ENCODE measurements at regions not wholly inside any gene's neighbourhood (a gene's known extent, or its start where the extent isn't known, plus 50 kb on each side); places are given as distances from the start of the nearest gene placed in this dataset.
"Not testable (repeated sequence)": the region's sequence is repeated elsewhere in the genome, so short reads cannot be mapped to it uniquely, and the experiment has no call there.

- no peak for DNase-seq (ENCODE audit: low read depth in 2 of 2)
Measured at GRCh38 chr2:239819974-239820555, 205.1 kb downstream of the NDUFA10 start.

DNA sequence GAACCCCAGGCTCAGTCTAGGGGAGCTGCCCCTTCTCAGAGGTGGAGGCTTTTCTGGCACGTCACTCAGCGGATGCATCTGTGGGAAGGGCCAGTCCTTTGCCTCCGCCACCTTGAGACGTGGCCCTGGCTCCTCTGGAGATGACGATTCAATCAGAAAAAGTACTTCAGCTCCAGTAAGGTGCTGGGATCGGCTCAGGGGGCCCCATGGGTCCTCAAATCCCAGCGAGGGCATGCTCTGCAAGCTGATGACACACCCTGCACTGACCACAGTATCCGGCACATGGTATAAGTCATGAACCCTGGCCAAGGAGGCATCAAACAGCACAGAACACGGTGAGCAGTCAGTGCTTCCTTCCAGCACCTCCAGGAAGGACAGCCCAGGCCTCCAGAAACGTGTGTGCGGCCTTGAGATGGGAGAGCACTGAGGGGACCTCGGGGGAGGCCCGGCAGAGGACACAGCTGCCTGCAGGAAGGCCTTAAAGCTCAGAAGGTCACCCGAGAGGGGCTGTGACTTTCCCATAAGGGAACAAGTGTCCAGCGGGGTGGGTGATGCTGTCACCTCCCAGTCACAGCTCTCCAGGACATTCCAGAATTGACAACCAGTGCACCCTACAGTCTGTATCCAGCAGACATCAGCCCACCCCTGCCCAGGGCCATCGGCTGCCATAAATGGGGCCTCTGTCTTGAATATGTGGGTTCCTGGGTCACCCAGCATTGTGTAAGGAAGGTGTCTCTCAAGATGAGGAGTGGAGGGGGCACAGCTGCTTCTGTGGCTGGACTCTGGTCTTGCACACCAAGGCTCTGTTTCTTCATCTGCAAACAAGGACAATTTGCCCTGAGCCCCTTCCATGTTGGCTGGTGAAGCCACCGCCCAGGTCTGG lies 205.8 kb downstream of the NDUFA10 start:
- DNase-seq (ENCODE audit: low read depth in 2 of 2), result no peak

DNA sequence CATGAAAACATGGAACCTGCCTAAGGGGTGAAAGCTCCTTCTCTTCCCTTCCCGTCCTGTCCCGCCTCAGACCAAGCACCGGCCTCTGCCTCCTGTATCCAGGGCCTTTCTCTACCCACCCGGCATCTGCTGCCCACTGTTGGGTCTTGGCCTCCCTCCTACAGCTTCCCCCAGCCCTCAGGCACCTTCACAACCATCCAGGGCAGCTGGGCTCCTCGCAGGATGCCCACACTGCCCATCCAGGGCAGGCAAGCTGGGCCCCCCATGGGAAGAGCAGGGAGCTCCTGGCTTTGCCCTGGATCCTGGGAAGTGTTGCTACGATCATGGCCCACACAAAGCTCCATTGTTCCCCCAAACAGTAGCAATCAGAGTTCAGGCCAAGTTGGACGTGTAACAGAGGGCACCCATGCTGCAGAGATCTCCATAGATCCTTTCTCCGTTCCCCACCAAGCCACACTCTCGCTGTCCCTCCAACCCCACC lies 206.6 kb downstream of the NDUFA10 start:
- DNase-seq (ENCODE audit: low read depth in 2 of 2), result no peak

- DNase-seq (ENCODE audit: low read depth in 2 of 2), result no peak
Measured at GRCh38 chr2:239818086-239818485, 207.1 kb downstream of the NDUFA10 start.

- DNase-seq (ENCODE audit: low read depth in 2 of 2), result not testable (repeated sequence)
Measured at GRCh38 chr2:239817468-239818031, 207.6 kb downstream of the NDUFA10 start.

GRCh38 chr2:239816576-239817467 lies 208.3 kb downstream of the NDUFA10 start:
- DNase-seq (ENCODE audit: low read depth in 2 of 2), result no peak

GRCh38 chr2:239815671-239816070 lies 209.5 kb downstream of the NDUFA10 start:
- no peak for DNase-seq (ENCODE audit: low read depth in 2 of 2)

GRCh38 chr2:239814861-239815601 lies 210.1 kb downstream of the NDUFA10 start:
- no peak for DNase-seq (ENCODE audit: low read depth in 2 of 2)

GRCh38 chr2:239814116-239814860 lies 210.9 kb downstream of the NDUFA10 start:
- DNase-seq (ENCODE audit: low read depth in 2 of 2), result no peak

GRCh38 chr2:239813261-239814115 lies 211.7 kb downstream of the NDUFA10 start:
- DNase-seq (ENCODE audit: low read depth in 2 of 2), result no peak

DNA sequence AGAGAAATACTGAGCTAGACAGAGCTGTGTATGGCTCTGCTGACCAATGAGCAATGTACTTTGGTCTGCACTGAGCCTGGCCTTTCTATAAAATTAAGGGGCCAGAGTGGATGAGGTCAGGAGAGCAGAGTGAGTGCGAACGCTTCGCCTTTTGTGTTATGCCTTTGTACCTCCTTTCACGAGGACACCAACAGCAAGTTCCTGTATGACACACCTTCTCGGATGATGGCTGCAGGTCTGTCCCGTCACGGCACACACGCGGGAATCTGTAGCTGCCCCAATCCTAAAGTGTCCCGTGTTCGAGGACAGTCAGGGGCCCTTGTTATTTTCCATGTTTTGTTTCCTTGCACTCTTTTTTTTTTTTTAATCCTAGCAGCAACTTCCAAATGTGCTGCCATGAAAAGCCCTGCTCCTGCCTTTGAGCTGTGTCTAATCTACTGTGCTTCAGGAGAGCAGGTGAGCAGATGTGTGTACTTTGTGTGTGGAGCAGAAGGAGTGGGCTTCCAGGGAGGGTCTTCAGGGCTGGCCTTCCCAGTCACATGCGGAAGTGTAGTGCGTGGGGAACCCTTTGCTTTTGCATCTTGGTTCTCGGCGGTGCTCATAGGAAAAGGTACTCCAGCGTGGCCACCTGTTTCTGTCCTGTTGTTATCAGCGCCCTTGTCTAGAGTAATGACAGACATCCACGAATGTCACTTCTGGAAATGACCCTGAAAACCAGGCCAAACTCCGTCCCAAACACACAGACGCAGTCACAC lies 213.2 kb downstream of the NDUFA10 start:
- no peak for DNase-seq (ENCODE audit: low read depth in 2 of 2)

DNA sequence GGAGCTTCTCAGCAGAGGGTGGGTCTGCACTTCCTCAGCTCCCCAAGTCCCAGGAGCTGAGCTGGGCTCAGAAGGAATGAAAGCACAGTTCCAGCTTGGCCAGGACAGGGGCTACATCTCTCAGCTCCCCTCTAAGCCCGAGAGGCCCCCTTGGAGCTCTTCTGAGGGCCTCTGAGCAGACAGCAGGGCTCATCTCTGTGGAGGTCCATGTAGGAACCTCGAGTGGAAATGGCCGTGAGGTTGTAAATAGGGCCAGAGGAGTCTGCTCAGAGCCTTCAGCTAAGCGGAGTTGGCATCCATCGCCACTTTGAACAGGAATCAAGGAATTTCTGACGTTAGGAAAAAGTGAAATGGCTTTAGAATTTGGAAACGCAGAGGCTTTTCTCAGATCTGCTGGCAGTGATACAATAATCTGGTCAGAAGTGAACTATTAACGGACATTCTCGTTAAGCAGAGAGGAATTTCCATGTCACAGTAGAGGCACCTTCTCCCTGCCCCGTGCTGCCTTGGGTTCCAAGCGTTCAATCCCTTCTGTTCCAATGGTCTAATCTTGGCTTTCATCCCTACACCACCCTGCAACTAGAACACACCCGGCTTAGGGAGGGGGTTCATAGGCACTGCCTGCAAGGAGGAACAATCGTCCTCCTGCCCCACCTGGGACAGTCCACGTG lies 213.9 kb downstream of the NDUFA10 start:
- DNase-seq (ENCODE audit: low read depth in 2 of 2), result no peak

GRCh38 chr2:239809391-239809790 lies 215.8 kb downstream of the NDUFA10 start:
- DNase-seq (ENCODE audit: low read depth in 2 of 2), result no peak

DNA sequence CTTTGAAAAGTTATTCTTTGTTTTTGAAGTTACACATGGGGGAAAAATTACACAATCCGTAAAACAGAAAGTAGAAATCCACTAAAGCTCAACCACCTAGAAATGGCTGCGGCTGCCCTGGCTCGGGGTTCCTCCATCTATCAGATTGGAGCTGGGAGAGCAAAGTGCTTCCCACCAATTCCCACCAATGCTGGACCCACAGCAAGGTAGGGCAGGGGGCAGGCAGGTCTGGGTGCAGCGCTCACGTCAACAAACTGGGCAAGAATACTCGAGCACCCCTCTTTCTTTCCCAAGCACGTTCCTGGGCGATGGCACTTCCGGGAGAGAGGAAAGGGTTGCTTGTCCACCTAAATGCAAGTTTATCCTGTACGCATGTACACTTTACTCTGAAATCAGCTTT lies 217.6 kb downstream of the NDUFA10 start:
- no peak for DNase-seq (ENCODE audit: low read depth in 2 of 2)

DNA sequence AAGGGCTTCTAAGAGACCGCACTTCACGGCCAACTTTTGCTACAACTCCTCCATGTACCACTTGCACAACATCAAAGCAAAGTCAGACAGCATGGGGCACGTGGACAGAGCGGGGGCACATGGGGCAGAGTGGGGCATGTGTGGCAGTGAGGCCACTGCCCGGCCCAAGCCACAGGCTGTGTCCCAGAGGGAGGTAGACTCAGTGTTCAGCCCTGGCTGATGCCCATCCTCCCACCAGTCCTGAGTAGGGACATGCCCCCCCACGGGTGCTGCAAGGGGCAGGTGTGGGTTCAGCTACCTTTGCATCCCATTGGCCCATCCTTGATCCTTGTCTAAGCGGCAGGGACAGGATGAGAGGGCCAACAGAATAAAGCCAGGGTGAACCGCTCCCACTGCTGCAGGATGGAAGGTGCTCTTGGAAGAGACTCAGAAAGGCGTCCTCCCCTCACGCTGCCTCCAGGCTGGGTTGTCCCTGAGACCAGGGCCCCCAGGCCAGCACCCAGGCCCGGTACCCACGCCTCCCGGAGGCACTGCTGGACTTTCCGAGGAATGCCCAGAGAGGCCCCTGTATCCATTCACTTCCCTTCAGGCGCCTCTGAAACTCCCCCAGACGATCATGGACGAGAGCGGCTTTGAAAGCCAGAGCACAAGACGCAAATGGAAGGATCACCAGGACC lies 218.2 kb downstream of the NDUFA10 start:
- no peak for DNase-seq (ENCODE audit: low read depth in 2 of 2)

GRCh38 chr2:239806276-239806675 lies 218.9 kb downstream of the NDUFA10 start:
- no peak for DNase-seq (ENCODE audit: low read depth in 2 of 2)

GRCh38 chr2:239805414-239805813 lies 219.7 kb downstream of the NDUFA10 start:
- no peak for DNase-seq (ENCODE audit: low read depth in 2 of 2)

DNA sequence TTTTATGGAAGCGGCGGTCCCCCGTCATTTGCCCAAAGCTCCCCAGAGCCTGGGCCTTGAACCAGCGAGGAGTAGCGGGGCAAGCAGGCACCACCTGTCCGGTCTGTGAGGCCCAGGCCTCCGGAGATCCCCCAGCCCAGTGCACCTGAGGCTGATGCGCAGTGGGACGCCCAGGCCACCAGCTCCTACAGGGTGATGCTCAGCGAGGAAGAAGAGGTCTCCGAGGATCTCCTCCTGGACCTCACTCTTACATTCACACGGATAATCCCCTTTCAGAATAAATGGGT lies 220.2 kb downstream of the NDUFA10 start:
- DNase-seq (ENCODE audit: low read depth in 2 of 2), result no peak

Measured in stimulated activated CD8-positive, alpha-beta memory T cell treated with anti-CD3 and anti-CD28 coated beads, Interleukin-15, amount 100 ng/mL, for 4 hours (primary cell).